SK-N-SH (cell line): ENCODE measurements at regions not wholly inside any gene's neighbourhood (a gene's known extent, or its start where the extent isn't known, plus 50 kb on each side); places are given as distances from the start of the nearest gene placed in this dataset.

ENCODE experiments used
- CHD2 ChIP-seq: fragments of 150-350 bp; IDR thresholded peaks from 2 replicates; pipeline ENCODE4 v1.6.1; 2018; ENCODE audit warnings: low read length; ENCODE audit not compliant: partially characterized antibody
- CTCF ChIP-seq: fragments of 200-600 bp; sonication (generic); IDR thresholded peaks from 2 replicates; pipeline ENCODE4 v1.6.1; 2017; ENCODE audit warnings: antibody characterized with exemption, mild to moderate bottlenecking, moderate library complexity
- ELF1 ChIP-seq: IDR thresholded peaks from 2 replicates; pipeline ENCODE4 v1.4.0; 2012
- FOSL2 ChIP-seq: IDR thresholded peaks from 2 replicates; pipeline ENCODE4 v1.4.0; 2012; ENCODE audit warnings: low read depth, mild to moderate bottlenecking, moderate library complexity, borderline replicate concordance
- POLR2AphosphoS5 ChIP-seq: IDR thresholded peaks from 2 replicates; pipeline ENCODE4 v1.6.1; 2012; ENCODE audit warnings: low read depth, low read length
- RAD21 ChIP-seq: IDR thresholded peaks from 2 replicates; pipeline ENCODE4 v1.6.1; 2012; ENCODE audit warnings: mild to moderate bottlenecking, low read length
- RFX5 ChIP-seq: IDR thresholded peaks from 2 replicates; pipeline ENCODE4 v1.6.1; 2012; ENCODE audit warnings: mild to moderate bottlenecking, improper control_type of control experiment, low read length
- SMC3 ChIP-seq: IDR thresholded peaks from 2 replicates; pipeline ENCODE4 v1.6.1; 2012; ENCODE audit warnings: low read depth, low read length, improper control_type of control experiment
- TAF1 ChIP-seq: IDR thresholded peaks from 2 replicates; pipeline ENCODE4 v1.6.1; 2012; ENCODE audit warnings: low read depth, mild to moderate bottlenecking, low read length, moderate library complexity, borderline replicate concordance
- TEAD4 ChIP-seq: IDR thresholded peaks from 2 replicates; pipeline ENCODE4 v1.4.0; 2012; ENCODE audit warnings: mild to moderate bottlenecking, borderline replicate concordance; ENCODE audit not compliant: insufficient read depth
- TF ChIP-seq, protein P1 (sequence below): fragments of 150-350 bp; IDR thresholded peaks from 2 replicates; pipeline ENCODE4 v1.6.1; 2016; ENCODE audit warnings: mild to moderate bottlenecking, low read depth, low read length

DNA sequence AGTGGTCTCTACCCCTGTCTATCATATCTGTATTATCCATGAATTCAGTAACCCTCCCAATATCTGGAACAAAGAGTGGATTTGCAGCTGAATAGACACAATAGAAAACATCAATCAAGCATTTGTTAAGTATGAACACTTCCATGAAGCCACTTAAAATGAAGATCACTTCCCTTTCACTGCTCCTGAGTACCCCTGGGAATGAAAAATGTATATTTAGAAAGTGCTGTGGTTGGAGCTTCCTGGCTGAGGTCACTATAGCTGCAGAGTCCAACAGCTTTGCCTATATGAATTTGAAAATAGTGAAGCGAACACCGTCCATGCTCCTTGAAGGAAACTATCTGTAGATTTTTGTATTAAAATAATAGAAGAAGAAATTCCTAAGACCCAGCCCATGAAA lies 227.0 kb downstream of the DTHD1 start:
- TF ChIP-seq FOSL2 (no peak), ELF1 (no peak), CTCF (no peak), POLR2AphosphoS5 (no peak), SMC3 (no peak), TAF1 (no peak), TEAD4 (no peak), RAD21 (no peak), RFX5 (no peak), CHD2 (no peak)
- TF ChIP-seq, protein P1, sequence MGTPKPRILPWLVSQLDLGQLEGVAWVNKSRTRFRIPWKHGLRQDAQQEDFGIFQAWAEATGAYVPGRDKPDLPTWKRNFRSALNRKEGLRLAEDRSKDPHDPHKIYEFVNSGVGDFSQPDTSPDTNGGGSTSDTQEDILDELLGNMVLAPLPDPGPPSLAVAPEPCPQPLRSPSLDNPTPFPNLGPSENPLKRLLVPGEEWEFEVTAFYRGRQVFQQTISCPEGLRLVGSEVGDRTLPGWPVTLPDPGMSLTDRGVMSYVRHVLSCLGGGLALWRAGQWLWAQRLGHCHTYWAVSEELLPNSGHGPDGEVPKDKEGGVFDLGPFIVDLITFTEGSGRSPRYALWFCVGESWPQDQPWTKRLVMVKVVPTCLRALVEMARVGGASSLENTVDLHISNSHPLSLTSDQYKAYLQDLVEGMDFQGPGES = no peak
